T-helper 17 cell (primary cell): ENCODE measurements at regions not wholly inside any gene's neighbourhood (a gene's known extent, or its start where the extent isn't known, plus 50 kb on each side); places are given as distances from the start of the nearest gene placed in this dataset.

Experiments used
- ATAC-seq: fragments of 150-1000 bp; cut with Tn5 transposase; 2 replicates; pipeline ENCODE4 v1.10.0; 2021; ENCODE audit warnings: mild to moderate bottlenecking, moderate library complexity
- DNase-seq, 3 donors: peaks; one replicate each; pipeline versions ENCODE4 v3.0.0 to v3.0.0-alpha.2; 2020 to 2021
- H3K9me3 ChIP-seq: one replicate; pipeline ENCODE4 v1.7.0; 2013; ENCODE audit warnings: low read length, mild to moderate bottlenecking; ENCODE audit not compliant: control insufficient read depth, poor library complexity, severe bottlenecking
- H3K27ac Mint-ChIP-seq: one replicate; pipeline ENCODE4 v1.8.0; 2022; ENCODE audit warnings: mild to moderate bottlenecking, moderate library complexity, mixed read lengths
- H3K27me3 Mint-ChIP-seq: one replicate; pipeline ENCODE4 v1.8.0; 2022; ENCODE audit warnings: mixed read lengths
- H3K36me3 Mint-ChIP-seq: one replicate; pipeline ENCODE4 v1.8.0; 2022; ENCODE audit warnings: low read depth, mixed read lengths
- H3K4me1 Mint-ChIP-seq: one replicate; pipeline ENCODE4 v1.8.0; 2022; ENCODE audit warnings: mild to moderate bottlenecking, mixed read lengths
- H3K4me3 Mint-ChIP-seq: one replicate; pipeline ENCODE4 v1.8.0; 2022; ENCODE audit warnings: mild to moderate bottlenecking, moderate library complexity, mixed read lengths

GRCh38 chr6:132952986-132953385 lies 138.6 kb downstream of the RPS12 start:
- DNase-seq: no peak
- no peaks in the 10 kb centered on the region for H3K4me1 Mint-ChIP-seq
- H3K36me3 Mint-ChIP-seq: no peaks in the 10 kb centered on the region
- no peak for ATAC-seq
- H3K9me3 ChIP-seq: no peaks in the 10 kb centered on the region
- no peak overlapping the region for H3K27ac Mint-ChIP-seq
- peaks cover 50% of the 10 kb centered on the region for H3K27me3 Mint-ChIP-seq
- H3K4me3 Mint-ChIP-seq: no peak overlapping the region

GRCh38 chr6:132954222-132954621 lies 139.9 kb downstream of the RPS12 start:
- H3K27me3 Mint-ChIP-seq: peaks cover 57% of the 10 kb centered on the region
- DNase-seq (no peak), ATAC-seq (no peak)
- no peaks in the 10 kb centered on the region for H3K4me1 Mint-ChIP-seq
- no peak overlapping the region for H3K27ac Mint-ChIP-seq
- no peak overlapping the region for H3K4me3 Mint-ChIP-seq
- H3K9me3 ChIP-seq: no peaks in the 10 kb centered on the region
- H3K36me3 Mint-ChIP-seq: no peaks in the 10 kb centered on the region

GRCh38 chr6:132954936-132955335 lies 140.6 kb downstream of the RPS12 start:
- H3K9me3 ChIP-seq: no peaks in the 10 kb centered on the region
- H3K27ac Mint-ChIP-seq: no peak overlapping the region
- no peaks in the 10 kb centered on the region for H3K4me1 Mint-ChIP-seq
- DNase-seq (no peak), ATAC-seq (no peak)
- no peaks in the 10 kb centered on the region for H3K36me3 Mint-ChIP-seq
- H3K27me3 Mint-ChIP-seq: peaks cover 56% of the 10 kb centered on the region
- H3K4me3 Mint-ChIP-seq: no peak overlapping the region

GRCh38 chr6:132959639-132960326 lies 145.4 kb downstream of the RPS12 start:
- ATAC-seq: no peak
- Mint-ChIP-seq H3K4me3 (no peak overlapping the region), H3K36me3 (no peaks in the 10 kb centered on the region), H3K4me1 (no peaks in the 10 kb centered on the region), H3K27me3 (peaks cover 60% of the 10 kb centered on the region), H3K27ac (no peak overlapping the region)
- no peaks in the 10 kb centered on the region for H3K9me3 ChIP-seq
- no peak for DNase-seq

- H3K4me1 Mint-ChIP-seq: no peaks in the 10 kb centered on the region
- no peak overlapping the region for H3K27ac Mint-ChIP-seq
- H3K4me3 Mint-ChIP-seq: no peak overlapping the region
- ATAC-seq (no peak), DNase-seq (no peak)
- peaks cover 58% of the 10 kb centered on the region for H3K27me3 Mint-ChIP-seq
- H3K36me3 Mint-ChIP-seq: no peaks in the 10 kb centered on the region
- no peaks in the 10 kb centered on the region for H3K9me3 ChIP-seq
These were observed 146.4 kb downstream of the RPS12 start for GRCh38 chr6:132960720-132961119.

GRCh38 chr6:132961122-132961521 lies 146.8 kb downstream of the RPS12 start:
- no peaks in the 10 kb centered on the region for H3K9me3 ChIP-seq
- ATAC-seq (no peak), DNase-seq (no peak)
- Mint-ChIP-seq H3K4me1 (no peaks in the 10 kb centered on the region), H3K27ac (no peak overlapping the region), H3K4me3 (no peak overlapping the region), H3K27me3 (peaks cover 56% of the 10 kb centered on the region), H3K36me3 (no peaks in the 10 kb centered on the region)

- DNase-seq (no peak), ATAC-seq (no peak)
- no peak overlapping the region for H3K4me3 Mint-ChIP-seq
- no peaks in the 10 kb centered on the region for H3K9me3 ChIP-seq
- H3K27ac Mint-ChIP-seq: no peak overlapping the region
- H3K4me1 Mint-ChIP-seq: no peaks in the 10 kb centered on the region
- no peaks in the 10 kb centered on the region for H3K36me3 Mint-ChIP-seq
- peaks cover 56% of the 10 kb centered on the region for H3K27me3 Mint-ChIP-seq
These were observed 147.2 kb downstream of the RPS12 start for GRCh38 chr6:132961610-132962009.

- peak; percentile 61 for ATAC-seq
- peak in 2 of 3 donors; percentile 12 to 19 for DNase-seq
- Mint-ChIP-seq H3K4me1 (no peaks in the 10 kb centered on the region), H3K27ac (no peak overlapping the region), H3K4me3 (no peak overlapping the region), H3K36me3 (no peaks in the 10 kb centered on the region), H3K27me3 (peaks cover 44% of the 10 kb centered on the region)
- H3K9me3 ChIP-seq: no peaks in the 10 kb centered on the region
These were observed 148.8 kb downstream of the RPS12 start for GRCh38 chr6:132962936-132963868.

- ATAC-seq: no peak
- Mint-ChIP-seq H3K27ac (no peak overlapping the region), H3K4me3 (no peak overlapping the region), H3K4me1 (no peaks in the 10 kb centered on the region), H3K27me3 (peaks cover 40% of the 10 kb centered on the region), H3K36me3 (no peaks in the 10 kb centered on the region)
- DNase-seq: no peak
- H3K9me3 ChIP-seq: no peaks in the 10 kb centered on the region
These were observed 149.9 kb downstream of the RPS12 start for GRCh38 chr6:132964101-132964867.

- H3K27me3 Mint-ChIP-seq: peaks cover 42% of the 10 kb centered on the region
- no peaks in the 10 kb centered on the region for H3K36me3 Mint-ChIP-seq
- no peaks in the 10 kb centered on the region for H3K9me3 ChIP-seq
- ATAC-seq (no peak), DNase-seq (no peak)
- no peaks in the 10 kb centered on the region for H3K4me1 Mint-ChIP-seq
- no peak overlapping the region for H3K4me3 Mint-ChIP-seq
- H3K27ac Mint-ChIP-seq: no peak overlapping the region
These were observed 150.6 kb downstream of the RPS12 start for GRCh38 chr6:132964868-132965382.

GRCh38 chr6:132967871-132968270 lies 153.5 kb downstream of the RPS12 start:
- Mint-ChIP-seq H3K27me3 (peaks cover 31% of the 10 kb centered on the region), H3K27ac (no peak overlapping the region), H3K4me3 (no peak overlapping the region), H3K36me3 (no peaks in the 10 kb centered on the region), H3K4me1 (no peaks in the 10 kb centered on the region)
- no peaks in the 10 kb centered on the region for H3K9me3 ChIP-seq
- no peak for ATAC-seq
- no peak for DNase-seq

- ATAC-seq: no peak
- Mint-ChIP-seq H3K27me3 (peaks cover 31% of the 10 kb centered on the region), H3K4me1 (no peaks in the 10 kb centered on the region), H3K27ac (no peak overlapping the region), H3K4me3 (no peak overlapping the region), H3K36me3 (no peaks in the 10 kb centered on the region)
- no peak for DNase-seq
- H3K9me3 ChIP-seq: no peaks in the 10 kb centered on the region
These were observed 154.1 kb downstream of the RPS12 start for GRCh38 chr6:132968419-132968950.

GRCh38 chr6:132969196-132969595 lies 154.8 kb downstream of the RPS12 start:
- ATAC-seq (no peak), DNase-seq (no peak)
- H3K27me3 Mint-ChIP-seq: peaks cover 38% of the 10 kb centered on the region
- no peak overlapping the region for H3K27ac Mint-ChIP-seq
- H3K36me3 Mint-ChIP-seq: no peaks in the 10 kb centered on the region
- H3K9me3 ChIP-seq: no peaks in the 10 kb centered on the region
- H3K4me3 Mint-ChIP-seq: no peak overlapping the region
- H3K4me1 Mint-ChIP-seq: no peaks in the 10 kb centered on the region
